ENCODE measurements at regions not wholly inside any gene's neighbourhood (a gene's known extent, or its start where the extent isn't known, plus 50 kb on each side); places are given as distances from the start of the nearest gene placed in this dataset.
"Not testable (repeated sequence)": the region's sequence is repeated elsewhere in the genome, so short reads cannot be mapped to it uniquely, and the experiment has no call there.

- no peak for DNase-seq (ENCODE audit: low read depth)
- TF ChIP-seq CTCF (IDR thresholded peaks at IDR 0.05; ENCODE audit: low read depth, low read length) (no peak), POLR2A (IDR thresholded peaks at IDR 0.05; ENCODE audit: extremely low read depth, insufficient read length) (no peak), MYC (IDR thresholded peaks at IDR 0.05; ENCODE audit: low read depth, low read length) (no peak), MAX (IDR thresholded peaks at IDR 0.05; ENCODE audit: low read depth, low read length) (no peak)
- H3K4me3 ChIP-seq (ENCODE audit: low read depth, low read length), result no peak overlapping the region
Observed at GRCh38 chr12:42019746-42020145, 124.9 kb downstream of the GXYLT1 start.

GRCh38 chr12:42017051-42017450 lies 127.6 kb downstream of the GXYLT1 start:
- TF ChIP-seq MAX (IDR thresholded peaks at IDR 0.05; ENCODE audit: low read depth, low read length), result no peak
- TF ChIP-seq MYC (IDR thresholded peaks at IDR 0.05; ENCODE audit: low read depth, low read length), result no peak
- TF ChIP-seq POLR2A (IDR thresholded peaks at IDR 0.05; ENCODE audit: extremely low read depth, insufficient read length), result no peak
- no peak for TF ChIP-seq CTCF (IDR thresholded peaks at IDR 0.05; ENCODE audit: low read depth, low read length)
- H3K4me3 ChIP-seq (ENCODE audit: low read depth, low read length), result no peak overlapping the region
- no peak for DNase-seq (ENCODE audit: low read depth)

GRCh38 chr12:42015051-42015461 lies 129.6 kb downstream of the GXYLT1 start:
- TF ChIP-seq CTCF (IDR thresholded peaks at IDR 0.05; ENCODE audit: low read depth, low read length) (no peak), POLR2A (IDR thresholded peaks at IDR 0.05; ENCODE audit: extremely low read depth, insufficient read length) (no peak), MAX (IDR thresholded peaks at IDR 0.05; ENCODE audit: low read depth, low read length) (no peak), MYC (IDR thresholded peaks at IDR 0.05; ENCODE audit: low read depth, low read length) (no peak)
- H3K4me3 ChIP-seq (ENCODE audit: low read depth, low read length), result no peak overlapping the region
- DNase-seq (ENCODE audit: low read depth), result no peak

- H3K4me3 ChIP-seq (ENCODE audit: low read depth, low read length); DNase-seq (ENCODE audit: low read depth): not testable (repeated sequence)
Observed at GRCh38 chr12:42012501-42012900, 132.2 kb downstream of the GXYLT1 start.

GRCh38 chr12:42010715-42011114 lies 134.0 kb downstream of the GXYLT1 start:
- no peak for TF ChIP-seq CTCF (IDR thresholded peaks at IDR 0.05; ENCODE audit: low read depth, low read length)
- no peak for TF ChIP-seq POLR2A (IDR thresholded peaks at IDR 0.05; ENCODE audit: extremely low read depth, insufficient read length)
- no peak for TF ChIP-seq MYC (IDR thresholded peaks at IDR 0.05; ENCODE audit: low read depth, low read length)
- no peak for TF ChIP-seq MAX (IDR thresholded peaks at IDR 0.05; ENCODE audit: low read depth, low read length)
- H3K4me3 ChIP-seq (ENCODE audit: low read depth, low read length), result no peak overlapping the region
- DNase-seq (ENCODE audit: low read depth), result no peak

- no peak for DNase-seq (ENCODE audit: low read depth)
- no peak overlapping the region for H3K4me3 ChIP-seq (ENCODE audit: low read depth, low read length)
- TF ChIP-seq POLR2A (IDR thresholded peaks at IDR 0.05; ENCODE audit: extremely low read depth, insufficient read length) (no peak), CTCF (IDR thresholded peaks at IDR 0.05; ENCODE audit: low read depth, low read length) (no peak), MYC (IDR thresholded peaks at IDR 0.05; ENCODE audit: low read depth, low read length) (no peak), MAX (IDR thresholded peaks at IDR 0.05; ENCODE audit: low read depth, low read length) (no peak)
Observed at GRCh38 chr12:42010257-42010656, 134.4 kb downstream of the GXYLT1 start.

Data from NB4 (cell line).